Urinary bladder (tissue), 3 donors: ENCODE measurements at regions not wholly inside any gene's neighbourhood (a gene's known extent, or its start where the extent isn't known, plus 50 kb on each side); places are given as distances from the start of the nearest gene placed in this dataset.
"Not testable (repeated sequence)": the region's sequence is repeated elsewhere in the genome, so short reads cannot be mapped to it uniquely, and the experiment has no call there.

ENCODE experiments used
- DNase-seq: peaks from one replicate; pipeline ENCODE4 v3.0.0-alpha.2; 2015; ENCODE audit errors: extremely low spot score
- H3K27ac ChIP-seq: one replicate; pipeline ENCODE4 v1.5.1; 2013; ENCODE audit warnings: low read depth, mild to moderate bottlenecking, moderate library complexity
- H3K36me3 ChIP-seq: one replicate; pipeline ENCODE4 v1.6.1; 2013; ENCODE audit warnings: mild to moderate bottlenecking, moderate library complexity; ENCODE audit not compliant: insufficient read depth
- H3K4me1 ChIP-seq: one replicate; pipeline ENCODE4 v1.6.1; 2013; ENCODE audit warnings: mild to moderate bottlenecking, moderate library complexity; ENCODE audit not compliant: insufficient read depth
- H3K4me3 ChIP-seq: one replicate; pipeline ENCODE4 v1.5.1; 2013; ENCODE audit warnings: low read depth, low read length
- WGBS: extraction: QIAGEN DNeasy Blood & Tissue Kit; methylation state at CpG from one replicate; pipeline ENCODE4 v1.1.7; 2013; 5-methylcytosine and 5-hydroxymethylcytosine counted together
- donor health status: healthy with polysubstance abuse.
- donor health status: healthy.

- no peak overlapping the region for H3K4me3 ChIP-seq
- H3K27ac ChIP-seq: no peak overlapping the region
- 65% methylated on average over 6 of the region's 6 CpGs for WGBS
- no peak for DNase-seq
- no peaks in the 10 kb centered on the region for H3K36me3 ChIP-seq
- no peaks in the 10 kb centered on the region for H3K4me1 ChIP-seq
Observed at GRCh38 chr3:7978087-7978422, 523.6 kb upstream of the LMCD1 start.

- Histone ChIP-seq H3K4me3 (no peak overlapping the region), H3K27ac (no peak overlapping the region), H3K36me3 (no peaks in the 10 kb centered on the region), H3K4me1 (no peaks in the 10 kb centered on the region)
- no peak for DNase-seq
Observed at GRCh38 chr3:7982126-7982525, 519.5 kb upstream of the LMCD1 start.

GRCh38 chr3:7999384-7999783 is 502.2 kb upstream of the LMCD1 start:
- WGBS: 51% methylated on average over 4 of the region's 4 CpGs
- Histone ChIP-seq H3K36me3 (no peaks in the 10 kb centered on the region), H3K4me1 (no peaks in the 10 kb centered on the region), H3K27ac (no peak overlapping the region), H3K4me3 (no peak overlapping the region)
- no peak for DNase-seq

GRCh38 chr3:8001307-8001706 is 500.3 kb upstream of the LMCD1 start:
- Histone ChIP-seq H3K27ac (no peak overlapping the region), H3K4me3 (no peak overlapping the region), H3K36me3 (no peaks in the 10 kb centered on the region), H3K4me1 (no peaks in the 10 kb centered on the region)
- 43% methylated on average over 1 of the region's 1 CpG for WGBS
- no peak for DNase-seq

GRCh38 chr3:8001712-8002111 is 499.9 kb upstream of the LMCD1 start:
- H3K27ac ChIP-seq: no peak overlapping the region
- no peak for DNase-seq
- WGBS: 68% methylated on average over 6 of the region's 6 CpGs
- H3K4me1 ChIP-seq: no peaks in the 10 kb centered on the region
- H3K36me3 ChIP-seq: no peaks in the 10 kb centered on the region
- H3K4me3 ChIP-seq: no peak overlapping the region

GRCh38 chr3:8011902-8012301 is 489.7 kb upstream of the LMCD1 start:
- Histone ChIP-seq H3K4me3 (no peak overlapping the region), H3K36me3 (no peaks in the 10 kb centered on the region), H3K27ac (no peak overlapping the region), H3K4me1 (no peaks in the 10 kb centered on the region)
- WGBS: 86% methylated on average over 3 of the region's 3 CpGs
- DNase-seq: no peak

- H3K4me1 ChIP-seq: no peaks in the 10 kb centered on the region
Observed at GRCh38 chr3:8020047-8020841, 481.4 kb upstream of the LMCD1 start.

GRCh38 chr3:8027954-8028353 is 473.7 kb upstream of the LMCD1 start:
- Histone ChIP-seq H3K4me1 (no peaks in the 10 kb centered on the region), H3K36me3 (no peaks in the 10 kb centered on the region), H3K27ac (no peak overlapping the region), H3K4me3 (no peak overlapping the region)
- no peak for DNase-seq
- 71% methylated on average over 1 of the region's 1 CpG for WGBS

More at GRCh38 chr3:8020047-8020841, 481.4 kb upstream of the LMCD1 start:
- 51% methylated on average over 7 of the region's 7 CpGs for WGBS
- no peaks in the 10 kb centered on the region for H3K36me3 ChIP-seq
- no peak for DNase-seq
- no peak overlapping the region for H3K4me3 ChIP-seq
- H3K27ac ChIP-seq: no peak overlapping the region

- H3K4me1 ChIP-seq: no peaks in the 10 kb centered on the region
- H3K4me3 ChIP-seq: no peak overlapping the region
- no peaks in the 10 kb centered on the region for H3K36me3 ChIP-seq
- DNase-seq: no peak
- WGBS: 76% methylated on average over 2 of the region's 2 CpGs
- no peak overlapping the region for H3K27ac ChIP-seq
Observed at GRCh38 chr3:8050283-8050682, 451.3 kb upstream of the LMCD1 start.

GRCh38 chr3:8052659-8053058 is 449.0 kb upstream of the LMCD1 start:
- H3K27ac ChIP-seq: no peak overlapping the region
- WGBS: 62% methylated on average over 7 of the region's 7 CpGs
- H3K4me3 ChIP-seq: no peak overlapping the region
- H3K4me1 ChIP-seq: no peaks in the 10 kb centered on the region
- peak; percentile 35 for DNase-seq
- H3K36me3 ChIP-seq: no peaks in the 10 kb centered on the region

GRCh38 chr3:8068135-8068534 is 433.5 kb upstream of the LMCD1 start:
- not testable (repeated sequence) for H3K27ac ChIP-seq, H3K4me3 ChIP-seq, DNase-seq, H3K36me3 ChIP-seq, H3K4me1 ChIP-seq
- WGBS: 93% methylated on average over 9 of the region's 9 CpGs

GRCh38 chr3:8069471-8069870 is 432.2 kb upstream of the LMCD1 start:
- no peak overlapping the region for H3K27ac ChIP-seq
- H3K4me1 ChIP-seq: no peaks in the 10 kb centered on the region
- DNase-seq: no peak
- 58% methylated on average over 1 of the region's 1 CpG for WGBS
- no peak overlapping the region for H3K4me3 ChIP-seq
- no peaks in the 10 kb centered on the region for H3K36me3 ChIP-seq

GRCh38 chr3:8070011-8070410 is 431.6 kb upstream of the LMCD1 start:
- Histone ChIP-seq H3K4me3 (no peak overlapping the region), H3K27ac (no peak overlapping the region), H3K36me3 (no peaks in the 10 kb centered on the region), H3K4me1 (no peaks in the 10 kb centered on the region)
- no peak for DNase-seq

- not testable (repeated sequence) for H3K4me3 ChIP-seq, H3K27ac ChIP-seq, DNase-seq, H3K36me3 ChIP-seq, H3K4me1 ChIP-seq
- WGBS: 97% methylated on average over 3 of the region's 3 CpGs
Observed at GRCh38 chr3:8074740-8075139, 426.9 kb upstream of the LMCD1 start.

- no peak overlapping the region for H3K27ac ChIP-seq
- H3K36me3 ChIP-seq: no peaks in the 10 kb centered on the region
- H3K4me3 ChIP-seq: no peak overlapping the region
- DNase-seq: no peak
- H3K4me1 ChIP-seq: no peaks in the 10 kb centered on the region
- WGBS: 83% methylated on average over 1 of the region's 1 CpG
Observed at GRCh38 chr3:8077126-8077525, 424.5 kb upstream of the LMCD1 start.
